ENCODE measurements at regions not wholly inside any gene's neighbourhood (a gene's known extent, or its start where the extent isn't known, plus 50 kb on each side); places are given as distances from the start of the nearest gene placed in this dataset.

DNA sequence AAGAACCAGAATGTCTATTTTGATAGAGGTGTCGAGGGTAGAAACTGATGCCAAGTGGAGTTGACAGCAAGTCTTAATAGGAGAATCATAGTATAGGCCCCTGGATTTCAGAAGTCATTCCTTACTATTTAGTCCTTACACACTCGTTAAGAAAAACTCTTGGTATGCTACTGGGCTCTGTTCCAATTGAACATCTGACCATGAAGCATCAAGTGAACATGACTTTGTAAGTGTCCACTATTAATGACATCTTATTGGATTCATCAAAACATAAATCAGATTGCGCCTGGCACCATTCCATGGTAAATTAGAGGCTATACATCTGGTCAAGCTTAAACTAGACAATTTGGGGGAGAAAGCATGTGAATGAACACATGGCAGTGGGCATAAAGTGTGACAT lies 1056.5 kb upstream of the EDIL3 start:
- TF ChIP-seq POLR2AphosphoS5 (IDR thresholded peaks at IDR 0.05; ENCODE audit: borderline replicate concordance, low read depth, low read length) (no peak), EZH2 (IDR thresholded peaks at IDR 0.05) (no peak), FOXP2 (optimal IDR thresholded peaks at IDR 0.05; ENCODE audit: control extremely low read depth, extremely low read length, insufficient read depth) (no peak)
